H9 (cell line): ENCODE measurements at regions not wholly inside any gene's neighbourhood (a gene's known extent, or its start where the extent isn't known, plus 50 kb on each side); places are given as distances from the start of the nearest gene placed in this dataset.

Experiments used
- DNase-seq: peaks from one replicate; pipeline ENCODE4 v3.0.0-alpha.2; 2017
- H2AFZ ChIP-seq: one replicate; pipeline ENCODE4 v1.6.1; 2013; ENCODE audit warnings: mild to moderate bottlenecking, low read length, control low read depth, moderate library complexity
- H2AK5ac ChIP-seq: 2 replicates; pipeline ENCODE4 v1.6.1; 2013; ENCODE audit warnings: low read length, control low read depth, mixed read lengths; ENCODE audit not compliant: insufficient read length
- H2BK120ac ChIP-seq: one replicate; pipeline ENCODE4 v1.6.1; 2013; ENCODE audit warnings: low read depth, mild to moderate bottlenecking, low read length, control low read depth, inconsistent platforms; ENCODE audit not compliant: poor library complexity, severe bottlenecking
- H2BK12ac ChIP-seq: 2 replicates; pipeline ENCODE4 v1.6.1; 2013; ENCODE audit warnings: low read length, control low read depth, mixed read lengths, low read depth; ENCODE audit not compliant: insufficient read length
- H2BK15ac ChIP-seq: 2 replicates; pipeline ENCODE4 v1.6.1; 2013; ENCODE audit warnings: low read depth, low read length, control low read depth
- H2BK20ac ChIP-seq: one replicate; pipeline ENCODE4 v1.6.1; 2013; ENCODE audit warnings: low read depth, mild to moderate bottlenecking, low read length, control low read depth, inconsistent platforms; ENCODE audit not compliant: poor library complexity, severe bottlenecking
- H2BK5ac ChIP-seq: 2 replicates; pipeline ENCODE4 v1.6.1; 2013; ENCODE audit warnings: low read length, control low read depth, mixed read lengths; ENCODE audit not compliant: insufficient read length
- H3K14ac ChIP-seq: 2 replicates; pipeline ENCODE4 v1.6.1; 2013; ENCODE audit warnings: low read length, control low read depth; ENCODE audit not compliant: insufficient read depth
- H3K18ac ChIP-seq: 2 replicates; pipeline ENCODE4 v1.6.1; 2013; ENCODE audit warnings: low read depth, mild to moderate bottlenecking, mixed read lengths, low read length, control low read depth; ENCODE audit not compliant: insufficient read length
- H3K23ac ChIP-seq: 2 replicates; pipeline ENCODE4 v1.6.1; 2013; ENCODE audit warnings: low read length, control low read depth, mixed read lengths, low read depth; ENCODE audit not compliant: insufficient read length
- H3K23me2 ChIP-seq: 2 replicates; pipeline ENCODE4 v1.6.1; 2013; ENCODE audit warnings: low read depth, mild to moderate bottlenecking, mixed read lengths, low read length, control low read depth; ENCODE audit not compliant: insufficient read length, poor library complexity, severe bottlenecking
- H3K27ac ChIP-seq: 2 replicates; pipeline ENCODE4 v1.5.1; 2013; ENCODE audit warnings: low read length, control low read depth, mixed read lengths, low read depth; ENCODE audit not compliant: insufficient read length
- H3K27me3 ChIP-seq: 2 replicates; pipeline ENCODE4 v1.6.1; 2013; ENCODE audit warnings: low read length, control low read depth, inconsistent platforms; ENCODE audit not compliant: insufficient read depth
- H3K4ac ChIP-seq: 2 replicates; pipeline ENCODE4 v1.6.1; 2013; ENCODE audit warnings: low read depth, mild to moderate bottlenecking, control low read depth, inconsistent platforms, low read length, moderate library complexity
- H3K4me1 ChIP-seq: 2 replicates; pipeline ENCODE4 v1.6.1; 2013; ENCODE audit warnings: low read length, control low read depth, inconsistent platforms; ENCODE audit not compliant: insufficient read depth
- H3K4me2 ChIP-seq: 2 replicates; pipeline ENCODE4 v1.6.1; 2013; ENCODE audit warnings: low read length, control low read depth, mixed read lengths; ENCODE audit not compliant: insufficient read length, insufficient read depth
- H3K56ac ChIP-seq: 2 replicates; pipeline ENCODE4 v1.6.1; 2013; ENCODE audit warnings: low read depth, mild to moderate bottlenecking, mixed read lengths, low read length, control low read depth; ENCODE audit not compliant: insufficient read length
- H3K79me1 ChIP-seq: 2 replicates; pipeline ENCODE4 v1.6.1; 2013; ENCODE audit warnings: low read depth, mild to moderate bottlenecking, moderate library complexity, low read length, control low read depth, inconsistent platforms; ENCODE audit not compliant: insufficient read depth, poor library complexity, severe bottlenecking
- H3K79me2 ChIP-seq: 2 replicates; pipeline ENCODE4 v1.6.1; 2013; ENCODE audit warnings: low read length, control low read depth, inconsistent platforms; ENCODE audit not compliant: insufficient read depth
- H3K9ac ChIP-seq: 2 replicates; pipeline ENCODE4 v1.6.1; 2013; ENCODE audit warnings: low read length, control low read depth, mixed read lengths; ENCODE audit not compliant: insufficient read length; ENCODE audit errors: extremely low read depth
- H3K9me3 ChIP-seq: one replicate; pipeline ENCODE4 v1.6.1; 2013; ENCODE audit warnings: low read depth, low read length, inconsistent platforms; ENCODE audit not compliant: control insufficient read depth
- H3T11ph ChIP-seq: one replicate; pipeline ENCODE4 v1.6.1; 2013; ENCODE audit warnings: mild to moderate bottlenecking, low read length, control low read depth, inconsistent platforms
- H4K20me1 ChIP-seq: one replicate; pipeline ENCODE4 v1.6.1; 2013; ENCODE audit not compliant: control insufficient read depth, insufficient read length, insufficient read depth
- H4K5ac ChIP-seq: 2 replicates; pipeline ENCODE4 v1.6.1; 2013; ENCODE audit warnings: low read depth, mild to moderate bottlenecking, mixed read lengths, low read length, control low read depth; ENCODE audit not compliant: insufficient read length
- H4K8ac ChIP-seq: replicated peaks from 2 replicates; pipeline ENCODE4 v1.6.1; 2013; ENCODE audit warnings: low read length, control low read depth, mixed read lengths, low read depth; ENCODE audit not compliant: insufficient read length
- H4K91ac ChIP-seq: 2 replicates; pipeline ENCODE4 v1.6.1; 2013; ENCODE audit warnings: low read depth, mild to moderate bottlenecking, moderate library complexity, mixed read lengths, low read length, control low read depth; ENCODE audit not compliant: insufficient read length
- H3K27ac Mint-ChIP-seq, 3 experiments: 2 replicates in 2 of 3; 3 replicates in 1 of 3; pipeline ENCODE4 v1.8.0; 2020 to 2021; ENCODE audit warnings: mixed read lengths in 3 of 3, mild to moderate bottlenecking in 1 of 3, moderate library complexity in 1 of 3
- H3K27me3 Mint-ChIP-seq: 2 replicates; pipeline ENCODE4 v1.8.0; 2021; ENCODE audit warnings: low read depth, mild to moderate bottlenecking, moderate library complexity, mixed read lengths
- H3K36me3 Mint-ChIP-seq, 3 experiments: 2 replicates in 2 of 3; 3 replicates in 1 of 3; pipeline ENCODE4 v1.8.0; 2020 to 2021; ENCODE audit warnings: low read depth in 3 of 3, mixed read lengths in 3 of 3; ENCODE audit not compliant: insufficient read depth in 1 of 3
- H3K4me1 Mint-ChIP-seq, 2 experiments: 2 replicates each; pipeline ENCODE4 v1.8.0; 2020; ENCODE audit warnings: mixed read lengths in 2 of 2
- H3K4me3 Mint-ChIP-seq, 2 experiments: 2 replicates in 1 of 2; 3 replicates in 1 of 2; pipeline ENCODE4 v1.8.0; 2020 to 2021; ENCODE audit warnings: mild to moderate bottlenecking in 2 of 2, mixed read lengths in 2 of 2, moderate library complexity in 1 of 2
- H3K9me3 Mint-ChIP-seq, 2 experiments: 2 replicates in 1 of 2; 3 replicates in 1 of 2; pipeline ENCODE4 v1.8.0; 2020; ENCODE audit warnings: mild to moderate bottlenecking in 2 of 2, mixed read lengths in 2 of 2, moderate library complexity in 1 of 2
- CTCF ChIP-seq: fragments of 200-600 bp; sonication (generic); conservative IDR thresholded peaks from 3 replicates; pipeline ENCODE4 v1.8.0; 2021; ENCODE audit warnings: antibody characterized with exemption, mild to moderate bottlenecking
- WGBS: extraction: QIAGEN DNeasy Blood & Tissue Kit; methylation state at CpG from one replicate; pipeline ENCODE4 v1.1.7; 2013; ENCODE audit warnings: missing lambda C conversion rate, low lambda C conversion rate, mixed read lengths; ENCODE audit not compliant: insufficient read length; ENCODE audit errors: extremely low coverage; 5-methylcytosine and 5-hydroxymethylcytosine counted together

- H3K18ac ChIP-seq: no peak overlapping the region
- DNase-seq: no peak
- no peak overlapping the region for H4K8ac ChIP-seq
- no peak for TF ChIP-seq CTCF
- Mint-ChIP-seq H3K9me3 (no peaks in the 10 kb centered on the region), H3K4me1 (no peaks in the 10 kb centered on the region), H3K36me3 (no peaks in the 10 kb centered on the region), H3K27ac (no peak overlapping the region), H3K27me3 (no peaks in the 10 kb centered on the region), H3K4me3 (no peak overlapping the region)
- no peak overlapping the region for H2BK15ac ChIP-seq
- H2AK5ac ChIP-seq: no peak overlapping the region
- no peak overlapping the region for H2AFZ ChIP-seq
- H4K20me1 ChIP-seq: no peaks in the 10 kb centered on the region
- WGBS: no CpG with 5 or more reads among the region's 3 CpGs
- no peak overlapping the region for H2BK20ac ChIP-seq
- H3K9ac ChIP-seq: no peak overlapping the region
- H3K9me3 ChIP-seq: no peaks in the 10 kb centered on the region
- H4K91ac ChIP-seq: no peak overlapping the region
- H2BK5ac ChIP-seq: no peak overlapping the region
- no peaks in the 10 kb centered on the region for H3K79me2 ChIP-seq
- H3K4me1 ChIP-seq: no peaks in the 10 kb centered on the region
- H3K23me2 ChIP-seq: no peaks in the 10 kb centered on the region
- no peak overlapping the region for H3K4ac ChIP-seq
- H3K4me2 ChIP-seq: no peak overlapping the region
- no peaks in the 10 kb centered on the region for H3K27me3 ChIP-seq
- H3K27ac ChIP-seq: no peak overlapping the region
- no peak overlapping the region for H2BK12ac ChIP-seq
- no peak overlapping the region for H3T11ph ChIP-seq
- no peak overlapping the region for H3K14ac ChIP-seq
- H3K23ac ChIP-seq: no peak overlapping the region
- H4K5ac ChIP-seq: no peak overlapping the region
- H3K56ac ChIP-seq: no peak overlapping the region
- H3K79me1 ChIP-seq: no peaks in the 10 kb centered on the region
- H2BK120ac ChIP-seq: no peak overlapping the region
These were observed 117.5 kb downstream of the POU4F1 start for GRCh38 chr13:78485803-78486202.
